Skin epidermis (tissue), 12 donors: ENCODE measurements at regions not wholly inside any gene's neighbourhood (a gene's known extent, or its start where the extent isn't known, plus 50 kb on each side); places are given as distances from the start of the nearest gene placed in this dataset.

Experiments
- H3K27ac ChIP-seq, 21 experiments: fragments of 200-600 bp; sonication (generic) in 11 of 21; one replicate each; pipeline ENCODE4 v1.5.0; 2020; ENCODE audit warnings: mild to moderate bottlenecking in 3 of 21, inconsistent platforms in 2 of 21, moderate library complexity in 2 of 21
- H3K4me3 ChIP-seq, 7 experiments: fragments of 200-600 bp; sonication (generic) in 2 of 7; one replicate each; pipeline ENCODE4 v1.5.0; 2020; ENCODE audit warnings: inconsistent platforms in 2 of 7, mild to moderate bottlenecking in 2 of 7, moderate library complexity in 1 of 7

DNA sequence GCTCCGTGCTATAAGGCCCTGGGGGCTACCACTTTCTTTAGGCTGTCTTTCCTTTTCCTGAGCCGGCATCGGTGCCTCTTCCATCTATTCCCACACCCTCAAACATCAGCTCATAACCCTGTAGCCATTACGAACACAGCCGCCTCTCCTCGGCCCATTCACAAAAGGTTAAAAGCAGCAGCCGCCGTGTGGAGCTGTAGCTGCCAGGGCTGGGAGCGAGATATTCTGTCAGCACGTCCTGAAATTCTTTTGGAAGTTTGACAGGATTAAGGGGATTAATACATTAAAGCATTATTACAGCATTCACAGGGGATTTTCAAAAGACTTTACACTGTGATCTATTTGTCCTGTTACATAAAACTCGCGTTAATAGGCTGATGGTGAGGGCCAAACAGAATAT, 428.2 kb downstream of the CDK5RAP2 start:
- Histone ChIP-seq H3K27ac (no peak overlapping the region), H3K4me3 (no peak overlapping the region)

DNA sequence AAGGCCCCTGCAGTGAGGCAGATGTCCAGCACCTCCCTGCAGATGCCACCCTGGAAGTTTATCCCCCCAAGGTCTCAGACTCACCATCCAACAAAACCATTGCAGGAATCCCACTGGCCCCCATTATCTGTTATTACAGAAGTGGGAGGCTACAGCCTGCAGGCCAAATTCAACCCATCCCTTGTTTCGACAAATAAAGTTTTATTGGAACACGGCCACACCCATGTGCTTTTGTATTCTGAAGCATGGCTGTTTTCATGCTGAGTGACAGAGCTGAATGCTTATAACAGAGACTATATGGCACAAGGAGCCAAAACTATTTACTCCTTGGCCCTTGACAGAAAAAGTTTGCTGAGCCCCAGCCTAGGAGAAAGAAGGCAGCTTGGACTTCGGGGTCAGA, 428.8 kb downstream of the CDK5RAP2 start:
- no peak overlapping the region for H3K4me3 ChIP-seq
- H3K27ac ChIP-seq: no peak overlapping the region

DNA sequence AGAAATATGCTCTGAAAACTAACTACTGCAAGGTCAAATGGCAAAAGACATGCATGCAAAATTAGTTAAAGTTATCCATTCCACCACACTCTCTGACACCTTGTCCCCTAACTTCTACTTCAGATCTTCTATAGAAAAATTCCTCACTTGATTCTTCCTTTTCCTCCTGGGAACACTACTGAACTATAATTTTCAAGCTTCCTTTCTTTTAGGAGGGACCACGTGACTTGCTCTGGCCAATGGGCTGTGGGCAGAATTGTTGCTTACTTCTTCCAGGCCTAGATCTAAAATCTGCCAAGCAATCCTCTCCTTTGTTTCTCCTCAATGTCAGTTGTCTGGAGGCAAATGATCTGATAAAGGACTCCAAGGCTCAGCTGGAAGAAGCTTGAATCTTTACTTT, 441.0 kb downstream of the CDK5RAP2 start:
- Histone ChIP-seq H3K27ac (no peak overlapping the region), H3K4me3 (no peak overlapping the region)

GRCh38 chr9:120137186-120137840, 442.7 kb downstream of the CDK5RAP2 start:
- Histone ChIP-seq H3K4me3 (no peak overlapping the region), H3K27ac (no peak overlapping the region)

DNA sequence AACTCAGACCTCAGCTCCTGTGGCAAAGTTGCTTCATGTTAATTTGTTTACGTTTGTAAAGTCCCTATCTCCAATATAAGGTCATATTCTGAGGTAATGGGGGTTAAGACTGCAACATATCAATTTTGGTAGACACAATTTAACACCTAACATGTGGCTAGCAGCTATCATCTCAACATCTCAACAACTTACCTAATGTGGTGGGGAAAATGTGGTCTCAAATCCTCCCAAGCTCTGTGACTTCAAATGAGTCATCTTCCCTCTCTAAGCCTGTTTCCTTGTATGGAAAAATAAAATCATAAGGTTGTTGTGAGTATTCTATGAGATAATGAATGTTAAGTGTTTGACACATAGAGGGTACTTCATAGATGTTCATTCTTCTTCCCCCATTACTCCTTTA, 443.3 kb downstream of the CDK5RAP2 start:
- Histone ChIP-seq H3K4me3 (no peak overlapping the region), H3K27ac (no peak overlapping the region)

- Histone ChIP-seq H3K27ac (no peak overlapping the region), H3K4me3 (no peak overlapping the region)
These were observed 462.9 kb downstream of the CDK5RAP2 start for GRCh38 chr9:120117081-120117480.

DNA sequence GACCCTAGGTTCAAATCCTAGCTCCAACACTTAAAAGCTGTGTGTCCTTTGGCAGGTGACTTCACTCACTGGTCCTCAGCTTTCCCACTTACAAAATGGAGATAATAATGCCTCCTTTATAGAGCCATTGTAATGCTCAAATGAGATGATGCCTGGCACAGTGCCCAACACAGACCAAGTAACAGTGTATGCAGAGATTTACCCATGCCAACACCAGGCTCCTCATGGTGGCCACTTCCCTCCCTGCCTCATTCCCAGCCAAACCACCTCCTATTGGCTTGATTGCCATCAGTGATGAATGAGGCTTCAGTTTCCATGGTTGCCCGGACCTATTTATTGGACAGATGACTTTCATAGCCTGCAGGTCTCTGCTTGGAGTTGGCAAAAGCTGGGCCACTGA, 469.4 kb downstream of the CDK5RAP2 start:
- Histone ChIP-seq H3K27ac (no peak overlapping the region), H3K4me3 (no peak overlapping the region)

GRCh38 chr9:120109242-120109641, 470.7 kb downstream of the CDK5RAP2 start:
- Histone ChIP-seq H3K4me3 (no peak overlapping the region), H3K27ac (no peak overlapping the region)

DNA sequence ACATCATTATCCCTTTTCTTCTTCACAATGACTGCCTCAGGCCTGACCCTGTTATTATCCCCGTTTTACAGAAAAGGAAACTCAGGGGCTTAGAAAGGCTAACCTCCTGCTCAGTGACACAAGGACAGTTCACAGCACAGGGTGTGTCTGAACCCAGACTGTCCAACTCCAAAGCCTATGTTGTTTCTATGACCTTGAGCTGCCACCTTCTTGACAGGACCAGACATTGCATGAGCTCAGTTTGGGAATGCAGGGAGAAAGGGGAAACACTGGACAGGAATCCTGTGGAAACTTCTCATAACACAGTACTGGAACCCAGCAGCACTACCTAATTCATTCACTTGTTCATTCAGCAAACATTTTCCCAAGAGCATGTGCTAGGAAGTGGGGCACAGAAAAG, 472.8 kb downstream of the CDK5RAP2 start:
- Histone ChIP-seq H3K27ac (no peak overlapping the region), H3K4me3 (no peak overlapping the region)

GRCh38 chr9:120104771-120105170, 475.2 kb downstream of the CDK5RAP2 start:
- H3K27ac ChIP-seq: no peak overlapping the region
- no peak overlapping the region for H3K4me3 ChIP-seq

DNA sequence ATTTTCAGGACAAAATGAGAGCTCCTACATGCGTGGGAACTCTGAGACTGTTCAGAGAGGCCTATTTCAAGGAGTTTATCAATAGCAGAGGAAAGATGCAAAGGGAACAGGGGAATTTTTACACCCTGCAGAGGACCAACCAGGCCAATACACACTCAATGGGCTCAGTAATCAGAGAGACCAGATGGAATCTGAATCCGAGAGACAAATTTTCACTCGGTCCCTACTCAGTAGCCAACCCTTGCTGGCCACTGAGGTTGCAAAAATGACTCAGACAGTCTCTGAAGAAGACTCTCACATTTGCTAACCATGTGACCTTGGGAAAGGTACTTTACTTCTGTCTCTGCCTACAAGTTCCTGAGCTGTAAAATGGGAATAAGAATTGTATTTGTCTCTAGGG, 479.4 kb downstream of the CDK5RAP2 start:
- Histone ChIP-seq H3K27ac (no peak overlapping the region), H3K4me3 (no peak overlapping the region)

- H3K27ac ChIP-seq: no peak overlapping the region
These were observed 480.9 kb downstream of the CDK5RAP2 start for GRCh38 chr9:120099065-120099464.

DNA sequence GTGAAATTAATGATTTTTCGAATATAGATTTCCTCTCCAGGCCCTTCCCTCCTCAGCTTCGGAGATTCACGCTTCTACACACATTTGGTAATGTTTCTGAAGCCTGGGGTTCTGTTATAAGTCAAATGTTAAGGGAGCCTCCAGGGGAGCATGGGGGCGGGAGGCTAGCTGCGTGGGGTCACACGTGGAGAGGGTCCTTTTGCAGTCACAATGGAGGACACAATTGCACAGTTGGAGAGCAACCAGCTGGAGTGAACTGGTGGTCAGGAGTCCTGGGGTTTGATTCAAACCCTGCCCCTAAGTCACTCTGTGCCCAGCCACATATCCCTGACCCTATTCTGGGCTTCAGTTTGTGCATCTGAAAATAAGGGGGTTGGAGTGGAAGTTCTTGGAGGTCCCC, 481.4 kb downstream of the CDK5RAP2 start:
- Histone ChIP-seq H3K4me3 (no peak overlapping the region), H3K27ac (no peak overlapping the region)

More at GRCh38 chr9:120099065-120099464, 480.9 kb downstream of the CDK5RAP2 start:
- H3K4me3 ChIP-seq: no peak overlapping the region

GRCh38 chr9:120091206-120091605, 488.8 kb downstream of the CDK5RAP2 start:
- Histone ChIP-seq H3K4me3 (no peak overlapping the region), H3K27ac (no peak overlapping the region)

GRCh38 chr9:120080849-120081248, 499.1 kb downstream of the CDK5RAP2 start:
- Histone ChIP-seq H3K27ac (no peak overlapping the region), H3K4me3 (no peak overlapping the region)

DNA sequence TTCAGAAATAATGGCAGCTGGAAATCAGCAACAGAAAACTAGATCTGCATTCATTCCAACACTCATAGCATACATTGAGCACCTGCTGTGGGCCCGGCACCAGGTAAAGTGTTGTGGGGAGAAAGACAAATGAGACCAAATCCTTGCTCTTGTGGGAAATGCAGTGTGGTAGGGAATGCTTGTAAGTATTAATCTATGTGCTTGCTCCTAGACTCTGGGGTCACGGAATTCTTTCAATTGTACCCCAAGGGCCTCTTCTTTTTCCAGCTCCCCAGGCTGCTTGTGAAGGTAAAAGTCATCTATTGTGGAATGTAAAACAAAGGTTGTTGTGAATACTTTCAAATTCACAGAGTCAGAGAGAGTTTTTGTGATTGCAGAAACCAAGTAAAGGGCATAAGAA, 501.9 kb downstream of the CDK5RAP2 start:
- no peak overlapping the region for H3K27ac ChIP-seq
- H3K4me3 ChIP-seq: no peak overlapping the region

DNA sequence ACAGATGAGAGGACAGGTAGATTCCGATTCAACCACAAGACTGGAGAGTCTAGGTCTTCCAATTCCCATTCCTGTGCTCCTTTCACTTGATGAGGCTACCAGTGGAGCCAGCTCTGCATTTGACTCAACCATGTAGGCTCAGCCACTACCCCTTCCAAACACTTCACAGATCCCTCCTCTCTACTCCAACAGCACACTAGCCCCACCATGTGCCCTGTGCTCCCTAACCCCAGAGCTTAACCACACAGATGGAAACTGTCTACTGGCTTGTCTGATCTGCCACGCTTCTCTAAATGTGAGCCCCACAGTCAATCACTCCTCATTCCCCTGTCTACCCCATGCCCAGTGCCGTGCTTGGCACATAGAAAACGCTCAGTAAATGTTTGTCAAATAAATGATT, 508.2 kb downstream of the CDK5RAP2 start:
- no peak overlapping the region for H3K4me3 ChIP-seq
- no peak overlapping the region for H3K27ac ChIP-seq

GRCh38 chr9:120066315-120066714, 513.7 kb downstream of the CDK5RAP2 start:
- no peak overlapping the region for H3K27ac ChIP-seq
- H3K4me3 ChIP-seq: no peak overlapping the region

GRCh38 chr9:120065151-120065550, 514.8 kb downstream of the CDK5RAP2 start:
- no peak overlapping the region for H3K27ac ChIP-seq
- no peak overlapping the region for H3K4me3 ChIP-seq

GRCh38 chr9:120045011-120045410, 535.0 kb downstream of the CDK5RAP2 start:
- Histone ChIP-seq H3K27ac (no peak overlapping the region), H3K4me3 (no peak overlapping the region)

GRCh38 chr9:120043448-120043847, 536.5 kb downstream of the CDK5RAP2 start:
- Histone ChIP-seq H3K27ac (no peak overlapping the region), H3K4me3 (no peak overlapping the region)

GRCh38 chr9:120040896-120041295, 539.1 kb downstream of the CDK5RAP2 start:
- H3K4me3 ChIP-seq: no peak overlapping the region
- no peak overlapping the region for H3K27ac ChIP-seq
